Activated CD4-positive, alpha-beta T cell treated with anti-CD3 and anti-CD28 coated beads for 24 hours (primary cell): ENCODE measurements at regions not wholly inside any gene's neighbourhood (a gene's known extent, or its start where the extent isn't known, plus 50 kb on each side); places are given as distances from the start of the nearest gene placed in this dataset.
"Not testable (repeated sequence)": the region's sequence is repeated elsewhere in the genome, so short reads cannot be mapped to it uniquely, and the experiment has no call there.

ENCODE experiments used
- DNase-seq, 2 donors: peaks; one replicate each; pipeline ENCODE4 v3.0.0-alpha.2; 2020; ENCODE audit warnings: low read depth in 2 of 2

- DNase-seq: no peak
Measured at GRCh38 chr18:67455890-67456501, 60.5 kb downstream of the DSEL start.

- no peak for DNase-seq
Measured at GRCh38 chr18:67453901-67454300, 62.6 kb downstream of the DSEL start.

- DNase-seq: no peak
Measured at GRCh38 chr18:67451960-67452359, 64.6 kb downstream of the DSEL start.

GRCh38 chr18:67451101-67451500 is 65.4 kb downstream of the DSEL start:
- DNase-seq: not testable (repeated sequence)

GRCh38 chr18:67433971-67434370 is 82.5 kb downstream of the DSEL start:
- no peak for DNase-seq

- DNase-seq: no peak
Measured at GRCh38 chr18:67432806-67433205, 83.7 kb downstream of the DSEL start.

- DNase-seq: no peak
Measured at GRCh38 chr18:67428805-67429204, 87.7 kb downstream of the DSEL start.

GRCh38 chr18:67428158-67428557 is 88.4 kb downstream of the DSEL start:
- no peak for DNase-seq

GRCh38 chr18:67426486-67426885 is 90.0 kb downstream of the DSEL start:
- DNase-seq: no peak

GRCh38 chr18:67425672-67426071 is 90.8 kb downstream of the DSEL start:
- DNase-seq: no peak

GRCh38 chr18:67421651-67422050 is 94.9 kb downstream of the DSEL start:
- no peak for DNase-seq

GRCh38 chr18:67417864-67418523 is 98.5 kb downstream of the DSEL start:
- no peak for DNase-seq

- DNase-seq: no peak
Measured at GRCh38 chr18:67411116-67411515, 105.4 kb downstream of the DSEL start.

GRCh38 chr18:67410075-67411070 is 106.1 kb downstream of the DSEL start:
- no peak for DNase-seq

GRCh38 chr18:67408240-67408639 is 108.3 kb downstream of the DSEL start:
- DNase-seq: no peak

- DNase-seq: no peak
Measured at GRCh38 chr18:67406714-67407113, 109.8 kb downstream of the DSEL start.

GRCh38 chr18:67402543-67402942 is 114.0 kb downstream of the DSEL start:
- no peak for DNase-seq

GRCh38 chr18:67400502-67401117 is 115.9 kb downstream of the DSEL start:
- DNase-seq: no peak

- no peak for DNase-seq
Measured at GRCh38 chr18:67386032-67386431, 130.5 kb downstream of the DSEL start.

- DNase-seq: no peak
Measured at GRCh38 chr18:67385455-67385854, 131.1 kb downstream of the DSEL start.

GRCh38 chr18:67384057-67384456 is 132.5 kb downstream of the DSEL start:
- DNase-seq: not testable (repeated sequence)

- no peak for DNase-seq
Measured at GRCh38 chr18:67381608-67382150, 134.8 kb downstream of the DSEL start.
